Endothelial cell of umbilical vein (primary cell): ENCODE measurements at regions not wholly inside any gene's neighbourhood (a gene's known extent, or its start where the extent isn't known, plus 50 kb on each side); places are given as distances from the start of the nearest gene placed in this dataset.

Experiments used
- BruUV-seq: library from RNA; stranded (reverse); fragments of 400-500 nt; replicated peaks from 2 replicates; lab custom pipeline; 2021; lab: Mats Ljungman, UMichigan
- CTCF ChIA-PET: fragments of 300-600, 350-600 bp; sonication (Branson Sonifier 250); formaldehyde crosslinking; loops from one replicate; lab custom pipeline; 2021; ENCODE audit warnings: antibody characterized with exemption, inconsistent platforms; lab: Charles Lee
- POLR2A ChIA-PET: fragments of 300-600, 350-600 bp; sonication (Branson Sonifier 250); formaldehyde crosslinking; loops from one replicate; lab custom pipeline; 2021; ENCODE audit warnings: antibody characterized with exemption, inconsistent platforms; lab: Charles Lee
- DNase-seq: peaks from one replicate; pipeline ENCODE4 v3.0.0-alpha.2; 2011; ENCODE audit warnings: low read depth, low spot score
- FAIRE-seq: peaks from 2 replicates; lab custom pipeline; 2011; peaks lifted over from hg19 to GRCh38; lab: Jason Lieb, UNC
- H2AFZ ChIP-seq: 2 replicates; pipeline ENCODE4 v1.6.0; 2012; ENCODE audit warnings: low read depth, low read length, control low read depth, inconsistent platforms
- H3K27ac ChIP-seq: 2 replicates; pipeline ENCODE4 v1.5.1; 2011; ENCODE audit warnings: low read depth, mild to moderate bottlenecking, control low read depth, low read length, moderate library complexity; ENCODE audit not compliant: insufficient read depth
- H3K27me3 ChIP-seq, 2 experiments: 2 replicates each; pipeline versions ENCODE4 v1.6.0 to v1.6.1; 2011; ENCODE audit warnings: low read length in 2 of 2, mixed read lengths in 1 of 2; ENCODE audit not compliant: control insufficient read depth in 2 of 2, insufficient read depth in 2 of 2
- H3K36me3 ChIP-seq, 2 experiments: 2 replicates in 1 of 2; 3 replicates in 1 of 2; pipeline ENCODE4 v1.5.1; 2011; ENCODE audit warnings: low read length in 2 of 2, mild to moderate bottlenecking in 1 of 2, moderate library complexity in 1 of 2; ENCODE audit not compliant: control insufficient read depth in 2 of 2, insufficient read depth in 2 of 2; ENCODE audit errors: extremely low read depth in 1 of 2
- H3K4me1 ChIP-seq: 3 replicates; pipeline ENCODE4 v1.5.1; 2011; ENCODE audit warnings: mild to moderate bottlenecking, low read length; ENCODE audit not compliant: control insufficient read depth, insufficient read depth; ENCODE audit errors: extremely low read depth
- H3K4me2 ChIP-seq: 2 replicates; pipeline ENCODE4 v1.6.1; 2011; ENCODE audit warnings: low read length, control low read depth, mixed read lengths; ENCODE audit not compliant: insufficient read depth
- H3K4me3 ChIP-seq, 3 experiments: fragments of 200-600 bp in 1 of 3; sonication (generic), shearing (Covaris generic) in 1 of 3; replicated peaks in 1 of 3; 2 replicates each; pipeline ENCODE4 v1.5.1; 2011 to 2016; ENCODE audit warnings: control low read depth in 3 of 3, low read length in 3 of 3, mild to moderate bottlenecking in 2 of 3, inconsistent platforms in 1 of 3, low read depth in 1 of 3, moderate library complexity in 1 of 3; ENCODE audit not compliant: insufficient read depth in 1 of 3
- H3K79me2 ChIP-seq: 2 replicates; pipeline ENCODE4 v1.6.0; 2012; ENCODE audit warnings: low read length, inconsistent platforms; ENCODE audit not compliant: control insufficient read depth, insufficient read depth
- H3K9ac ChIP-seq: replicated peaks from 2 replicates; pipeline ENCODE3; 2011; ENCODE audit warnings: low read length, control low read depth; ENCODE audit not compliant: insufficient read depth; ENCODE audit errors: extremely low read depth
- H3K9me1 ChIP-seq: replicated peaks from 3 replicates; pipeline ENCODE4 v1.6.0; 2011; ENCODE audit warnings: mild to moderate bottlenecking, low read length; ENCODE audit not compliant: control insufficient read depth, insufficient read depth; ENCODE audit errors: extremely low read depth
- H3K9me3 ChIP-seq: replicated peaks from 2 replicates; pipeline ENCODE4 v1.5.1; 2012; ENCODE audit warnings: low read length, inconsistent platforms; ENCODE audit not compliant: control insufficient read depth, insufficient read depth
- H4K20me1 ChIP-seq: replicated peaks from 2 replicates; pipeline ENCODE3; 2011; ENCODE audit warnings: mild to moderate bottlenecking, low read length; ENCODE audit not compliant: control insufficient read depth, insufficient read depth; ENCODE audit errors: extremely low read depth
- CTCF ChIP-seq, 2 donors: IDR thresholded peaks; 1 replicate in 1 of 2; 2 replicates in 1 of 2; pipeline ENCODE4 v1.5.1; 2011; ENCODE audit warnings: low read length in 2 of 2, mild to moderate bottlenecking in 2 of 2, moderate library complexity in 2 of 2, control low read depth in 1 of 2, inconsistent platforms in 1 of 2, low read depth in 1 of 2; ENCODE audit not compliant: insufficient read depth in 1 of 2; ENCODE audit errors: extremely low read depth in 1 of 2
- EZH2 ChIP-seq: IDR thresholded peaks from 2 replicates; pipeline ENCODE4 v1.6.1; 2012; ENCODE audit warnings: borderline replicate concordance, low read depth, mild to moderate bottlenecking, moderate library complexity, low read length, inconsistent platforms; ENCODE audit not compliant: severe bottlenecking
- FOS ChIP-seq: IDR thresholded peaks from 2 replicates; pipeline ENCODE4 v1.6.1; 2011; ENCODE audit warnings: mild to moderate bottlenecking, low read length, moderate library complexity, borderline replicate concordance; ENCODE audit not compliant: insufficient read depth
- GATA2 ChIP-seq: IDR thresholded peaks from 2 replicates; pipeline ENCODE4 v1.7.0; 2011; ENCODE audit warnings: low read depth, mild to moderate bottlenecking, moderate library complexity, mixed read lengths, low read length; ENCODE audit not compliant: insufficient read length, insufficient read depth
- JUN ChIP-seq: IDR thresholded peaks from 2 replicates; pipeline ENCODE4 v1.6.1; 2011; ENCODE audit warnings: borderline replicate concordance, low read depth; ENCODE audit not compliant: insufficient read length, insufficient read depth
- MAX ChIP-seq: IDR thresholded peaks from 2 replicates; pipeline ENCODE4 v1.6.1; 2011; ENCODE audit not compliant: insufficient read depth, insufficient read length
- MYC ChIP-seq: IDR thresholded peaks from one replicate; pipeline ENCODE4 v1.6.1; 2011; ENCODE audit warnings: mild to moderate bottlenecking, low read depth, low read length
- POLR2A ChIP-seq: IDR thresholded peaks from 2 replicates; pipeline ENCODE4 v1.6.1; 2012; ENCODE audit warnings: low read depth, mild to moderate bottlenecking, control low read depth, low read length
- POLR2AphosphoS5 ChIP-seq: IDR thresholded peaks from 2 replicates; pipeline ENCODE4 v1.6.1; 2012; ENCODE audit warnings: low read depth, mild to moderate bottlenecking, control low read depth, low read length, moderate library complexity; ENCODE audit not compliant: insufficient read depth
- dilution Hi-C: fragments of 300-500 bp; cut with MboI; formaldehyde crosslinking; loops from one replicate; pipeline ENCODE4 v1.15.0; 2019; ENCODE audit warnings: low sequenced_read_pairs; ENCODE audit not compliant: extremely low pct_ligation_motif_present
- intact Hi-C: fragments of 100-400 bp; cut with micrococcal nuclease; formaldehyde crosslinking; loops from one replicate; pipeline ENCODE4 v1.10.0; 2022

GRCh38 chr3:167146911-167147310 is 233.2 kb downstream of the ZBBX start:
- intact Hi-C loops (no loop called here), dilution Hi-C loops (no loop called here)
- no peak for FAIRE-seq
- Histone ChIP-seq H3K9me1 (no peaks in the 10 kb centered on the region), H2AFZ (no peak overlapping the region), H3K27me3 (no peaks in the 10 kb centered on the region), H3K27ac (no peak overlapping the region), H3K4me1 (no peaks in the 10 kb centered on the region), H4K20me1 (no peaks in the 10 kb centered on the region), H3K36me3 (no peaks in the 10 kb centered on the region), H3K79me2 (no peaks in the 10 kb centered on the region), H3K4me2 (no peak overlapping the region), H3K9ac (no peak overlapping the region), H3K9me3 (no peaks in the 10 kb centered on the region), H3K4me3 (no peak overlapping the region)
- ChIA-PET POLR2A (no interaction called here), CTCF (no interaction called here)
- TF ChIP-seq MAX = no peak
- no peak for TF ChIP-seq MYC
- no peak for TF ChIP-seq POLR2A
- TF ChIP-seq POLR2AphosphoS5 = no peak
- TF ChIP-seq CTCF (IDR thresholded peaks at IDR 0.05; ENCODE audit: extremely low read depth in 1 of 2, insufficient read depth in 1 of 2, low read depth in 1 of 2, low read length in 2 of 2) = no peak
- no peak for TF ChIP-seq EZH2
- no peak for TF ChIP-seq JUN
- no peak for TF ChIP-seq FOS
- no peak for TF ChIP-seq GATA2
- DNase-seq = no peak
- BruUV-seq = no TSS peak
